ENCODE measurements at regions not wholly inside any gene's neighbourhood (a gene's known extent, or its start where the extent isn't known, plus 50 kb on each side); places are given as distances from the start of the nearest gene placed in this dataset.

DNA sequence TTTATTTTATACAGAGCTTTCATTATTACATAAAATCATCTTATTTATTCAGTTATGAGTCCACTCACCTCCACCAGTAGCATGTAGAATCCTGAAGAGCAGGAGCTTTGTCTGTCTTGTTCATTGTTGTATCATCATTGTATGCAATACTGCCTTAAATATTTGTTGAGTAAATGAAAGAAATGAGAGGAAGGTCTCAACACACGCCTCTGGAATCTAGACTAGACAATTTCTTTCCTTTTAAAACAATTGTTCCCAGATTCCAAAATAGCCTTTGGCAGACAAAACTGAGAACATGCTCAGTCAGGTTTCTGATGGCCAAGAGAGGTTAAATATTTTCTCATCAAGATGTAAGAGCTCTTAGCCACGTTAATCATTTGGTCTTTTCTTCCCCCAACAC lies 173.1 kb upstream of the AGR3 start:
- no peak overlapping the region for H3K4me3 ChIP-seq (ENCODE audit: low read depth, low read length, poor library complexity, severe bottlenecking)
- H3K9me3 ChIP-seq (ENCODE audit: low read length): no peaks in the 10 kb centered on the region
- no peaks in the 10 kb centered on the region for H3F3A ChIP-seq (ENCODE audit: insufficient read depth, low read length)
- H2AFZ ChIP-seq (ENCODE audit: low read length): no peak overlapping the region
- no peaks in the 10 kb centered on the region for H3K4me1 ChIP-seq (ENCODE audit: insufficient read depth, low read length, severe bottlenecking)
- H3K27me3 ChIP-seq (ENCODE audit: insufficient read depth, low read length): no peaks in the 10 kb centered on the region
- no peaks in the 10 kb centered on the region for H3K79me2 ChIP-seq (ENCODE audit: insufficient read depth, low read length)
- no peak overlapping the region for H3K9ac ChIP-seq (ENCODE audit: low read length)
- H3K4me2 ChIP-seq (ENCODE audit: low read length): no peak overlapping the region
- H3K27ac ChIP-seq (ENCODE audit: low read depth, low read length, poor library complexity, severe bottlenecking): no peak overlapping the region
- TF ChIP-seq, protein P1, sequence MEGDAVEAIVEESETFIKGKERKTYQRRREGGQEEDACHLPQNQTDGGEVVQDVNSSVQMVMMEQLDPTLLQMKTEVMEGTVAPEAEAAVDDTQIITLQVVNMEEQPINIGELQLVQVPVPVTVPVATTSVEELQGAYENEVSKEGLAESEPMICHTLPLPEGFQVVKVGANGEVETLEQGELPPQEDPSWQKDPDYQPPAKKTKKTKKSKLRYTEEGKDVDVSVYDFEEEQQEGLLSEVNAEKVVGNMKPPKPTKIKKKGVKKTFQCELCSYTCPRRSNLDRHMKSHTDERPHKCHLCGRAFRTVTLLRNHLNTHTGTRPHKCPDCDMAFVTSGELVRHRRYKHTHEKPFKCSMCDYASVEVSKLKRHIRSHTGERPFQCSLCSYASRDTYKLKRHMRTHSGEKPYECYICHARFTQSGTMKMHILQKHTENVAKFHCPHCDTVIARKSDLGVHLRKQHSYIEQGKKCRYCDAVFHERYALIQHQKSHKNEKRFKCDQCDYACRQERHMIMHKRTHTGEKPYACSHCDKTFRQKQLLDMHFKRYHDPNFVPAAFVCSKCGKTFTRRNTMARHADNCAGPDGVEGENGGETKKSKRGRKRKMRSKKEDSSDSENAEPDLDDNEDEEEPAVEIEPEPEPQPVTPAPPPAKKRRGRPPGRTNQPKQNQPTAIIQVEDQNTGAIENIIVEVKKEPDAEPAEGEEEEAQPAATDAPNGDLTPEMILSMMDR (IDR thresholded peaks at IDR 0.05; ENCODE audit: low read length): no peak
- no peak for TF ChIP-seq EZH2 (IDR thresholded peaks at IDR 0.05; ENCODE audit: borderline replicate concordance, low read length)
- H4K20me1 ChIP-seq (ENCODE audit: insufficient read depth, low read length): no peaks in the 10 kb centered on the region
- no peaks in the 10 kb centered on the region for H3K36me3 ChIP-seq (ENCODE audit: insufficient read depth, low read length)
- no peaks in the 10 kb centered on the region for H3K9me2 ChIP-seq (ENCODE audit: low read depth, low read length)

DNA sequence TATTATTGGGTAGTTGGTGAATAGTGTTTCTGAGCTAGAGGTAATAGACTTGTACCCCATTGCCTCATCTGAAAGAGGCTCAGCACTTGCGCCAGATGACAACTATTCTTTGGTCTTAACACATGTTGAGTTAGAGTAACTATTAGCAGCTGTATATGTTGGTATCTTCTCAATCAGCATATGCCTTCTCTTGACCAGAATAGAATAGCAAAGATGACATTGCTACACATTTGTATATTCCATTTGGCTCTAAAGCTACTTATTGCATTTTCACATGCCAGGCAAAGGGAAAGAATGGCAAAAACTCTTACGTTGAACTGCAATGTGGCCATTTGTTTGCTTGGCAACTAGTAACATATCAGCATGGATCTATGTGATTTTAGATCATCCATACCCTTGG lies 173.8 kb upstream of the AGR3 start:
- no peak for TF ChIP-seq EZH2 (IDR thresholded peaks at IDR 0.05; ENCODE audit: borderline replicate concordance, low read length)
- TF ChIP-seq, protein P1 (IDR thresholded peaks at IDR 0.05; ENCODE audit: low read length): no peak
- H3K9ac ChIP-seq (ENCODE audit: low read length): no peak overlapping the region
- H3K9me2 ChIP-seq (ENCODE audit: low read depth, low read length): no peaks in the 10 kb centered on the region
- no peaks in the 10 kb centered on the region for H3K4me1 ChIP-seq (ENCODE audit: insufficient read depth, low read length, severe bottlenecking)
- no peaks in the 10 kb centered on the region for H3K36me3 ChIP-seq (ENCODE audit: insufficient read depth, low read length)
- H2AFZ ChIP-seq (ENCODE audit: low read length): no peak overlapping the region
- no peaks in the 10 kb centered on the region for H3K79me2 ChIP-seq (ENCODE audit: insufficient read depth, low read length)
- no peak overlapping the region for H3K4me3 ChIP-seq (ENCODE audit: low read depth, low read length, poor library complexity, severe bottlenecking)
- H3K9me3 ChIP-seq (ENCODE audit: low read length): no peaks in the 10 kb centered on the region
- H3K27me3 ChIP-seq (ENCODE audit: insufficient read depth, low read length): no peaks in the 10 kb centered on the region
- H3F3A ChIP-seq (ENCODE audit: insufficient read depth, low read length): no peaks in the 10 kb centered on the region
- H4K20me1 ChIP-seq (ENCODE audit: insufficient read depth, low read length): no peaks in the 10 kb centered on the region
- no peak overlapping the region for H3K4me2 ChIP-seq (ENCODE audit: low read length)
- no peak overlapping the region for H3K27ac ChIP-seq (ENCODE audit: low read depth, low read length, poor library complexity, severe bottlenecking)

DNA sequence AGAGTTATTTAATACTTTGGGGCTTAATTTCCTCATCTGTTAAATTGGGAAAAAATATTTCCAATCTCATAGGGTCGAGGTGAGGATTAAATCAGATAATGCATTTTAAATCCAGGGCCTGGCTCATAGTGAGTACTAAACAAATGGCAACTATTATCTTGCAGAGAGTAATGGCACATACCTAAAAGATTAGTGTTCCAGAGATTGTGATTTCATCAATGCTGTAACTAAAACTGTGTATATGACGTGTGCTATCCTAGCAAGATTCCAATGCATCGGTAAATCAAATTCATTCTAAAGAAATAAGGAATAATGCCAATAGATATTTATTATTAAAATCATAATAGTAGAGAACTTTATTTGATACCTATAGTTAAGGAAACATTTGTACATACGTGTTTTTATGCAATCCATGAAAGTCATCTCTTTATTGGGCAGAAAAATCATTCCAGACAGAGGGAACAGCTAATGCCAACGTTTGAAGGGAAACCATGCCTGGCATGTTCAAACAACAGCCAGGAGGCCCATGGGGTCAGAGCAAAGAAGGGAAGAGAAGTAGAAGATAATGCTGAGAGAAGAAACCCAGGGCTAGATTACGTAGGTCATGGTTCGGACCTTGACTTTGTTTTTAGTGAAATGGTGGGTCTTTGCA lies 174.8 kb upstream of the AGR3 start:
- Histone ChIP-seq H3K4me2 (ENCODE audit: low read length) (no peak overlapping the region), H3K27ac (ENCODE audit: low read depth, low read length, poor library complexity, severe bottlenecking) (no peak overlapping the region), H3K27me3 (ENCODE audit: insufficient read depth, low read length) (no peaks in the 10 kb centered on the region), H4K20me1 (ENCODE audit: insufficient read depth, low read length) (no peaks in the 10 kb centered on the region), H3K9ac (ENCODE audit: low read length) (no peak overlapping the region), H3K4me1 (ENCODE audit: insufficient read depth, low read length, severe bottlenecking) (no peaks in the 10 kb centered on the region), H3K9me3 (ENCODE audit: low read length) (no peaks in the 10 kb centered on the region), H2AFZ (ENCODE audit: low read length) (no peak overlapping the region), H3K4me3 (ENCODE audit: low read depth, low read length, poor library complexity, severe bottlenecking) (no peak overlapping the region), H3F3A (ENCODE audit: insufficient read depth, low read length) (no peaks in the 10 kb centered on the region), H3K79me2 (ENCODE audit: insufficient read depth, low read length) (no peaks in the 10 kb centered on the region), H3K36me3 (ENCODE audit: insufficient read depth, low read length) (no peaks in the 10 kb centered on the region), H3K9me2 (ENCODE audit: low read depth, low read length) (no peaks in the 10 kb centered on the region)
- TF ChIP-seq, protein P1 (IDR thresholded peaks at IDR 0.05; ENCODE audit: low read length): no peak
- no peak for TF ChIP-seq EZH2 (IDR thresholded peaks at IDR 0.05; ENCODE audit: borderline replicate concordance, low read length)
